ENCODE measurements at regions not wholly inside any gene's neighbourhood (a gene's known extent, or its start where the extent isn't known, plus 50 kb on each side); places are given as distances from the start of the nearest gene placed in this dataset.

GRCh38 chr2:42879121-42879705, 86.8 kb upstream of the HAAO start:
- peaks cover 29% of the 10 kb centered on the region for H3K4me1 Mint-ChIP-seq (ENCODE audit: low read depth)
- CTCF ChIA-PET = interaction anchor here (3.2 kb wide), 1 partner anchor 20 kb away, joined by 19 read pairs; no protein-coding TSS in a partner anchor
- peak overlapping the region; percentile 73 for H3K27ac Mint-ChIP-seq
- H3K36me3 Mint-ChIP-seq (ENCODE audit: low read depth) = no peaks in the 10 kb centered on the region
- no peaks in the 10 kb centered on the region for H3K9me3 Mint-ChIP-seq
- POLR2A ChIA-PET = no interaction called here
- DNase-seq (no peak), ATAC-seq (peak; percentile 21)
- intact Hi-C loops (cut with micrococcal nuclease) = no loop called here
- no peak for TF ChIP-seq CTCF (IDR thresholded peaks at IDR 0.05)
- no peaks in the 10 kb centered on the region for H3K27me3 Mint-ChIP-seq
- no peak overlapping the region for H3K4me3 Mint-ChIP-seq

GRCh38 chr2:42878581-42878980, 86.2 kb upstream of the HAAO start:
- Mint-ChIP-seq H3K36me3 (ENCODE audit: low read depth) (no peaks in the 10 kb centered on the region), H3K4me1 (ENCODE audit: low read depth) (peaks cover 29% of the 10 kb centered on the region), H3K27me3 (no peaks in the 10 kb centered on the region), H3K27ac (peak overlapping the region; percentile 73), H3K9me3 (no peaks in the 10 kb centered on the region), H3K4me3 (no peak overlapping the region)
- DNase-seq = peak; percentile 64
- ChIA-PET POLR2A (no interaction called here), CTCF (interaction anchor here (3.2 kb wide), 1 partner anchor 20 kb away, joined by 19 read pairs; no protein-coding TSS in a partner anchor)
- ATAC-seq = peak; percentile 96
- intact Hi-C loops (cut with micrococcal nuclease) = no loop called here
- no peak for TF ChIP-seq CTCF (IDR thresholded peaks at IDR 0.05)

GRCh38 chr2:42877936-42878335, 85.6 kb upstream of the HAAO start:
- no peak for TF ChIP-seq CTCF (IDR thresholded peaks at IDR 0.05)
- DNase-seq (no peak), ATAC-seq (no peak)
- H3K4me1 Mint-ChIP-seq (ENCODE audit: low read depth) = peaks cover 29% of the 10 kb centered on the region
- no peaks in the 10 kb centered on the region for H3K27me3 Mint-ChIP-seq
- no peaks in the 10 kb centered on the region for H3K9me3 Mint-ChIP-seq
- intact Hi-C loops (cut with micrococcal nuclease) = no loop called here
- no peak overlapping the region for H3K4me3 Mint-ChIP-seq
- H3K36me3 Mint-ChIP-seq (ENCODE audit: low read depth) = no peaks in the 10 kb centered on the region
- ChIA-PET CTCF (interaction anchor here (1.1 to 3.2 kb wide), 2 partner anchors 19 to 50 kb away, joined by 4 to 19 read pairs; no protein-coding TSS in a partner anchor), POLR2A (no interaction called here)
- peak overlapping the region; percentile 40 for H3K27ac Mint-ChIP-seq

- no peak for DNase-seq
Measured at GRCh38 chr2:42877511-42877910, 85.1 kb upstream of the HAAO start.

More at GRCh38 chr2:42877511-42877910, 85.1 kb upstream of the HAAO start:
- ChIA-PET POLR2A (interaction anchor here (0.7 kb wide), 1 partner anchor 67 kb away, joined by 3 read pairs; no protein-coding TSS in a partner anchor), CTCF (interaction anchor here (1.1 to 3.2 kb wide), 2 partner anchors 18 to 49 kb away, joined by 4 to 19 read pairs; no protein-coding TSS in a partner anchor)
- Mint-ChIP-seq H3K36me3 (ENCODE audit: low read depth) (no peaks in the 10 kb centered on the region), H3K27ac (no peak overlapping the region), H3K9me3 (no peaks in the 10 kb centered on the region), H3K4me3 (no peak overlapping the region), H3K27me3 (no peaks in the 10 kb centered on the region), H3K4me1 (ENCODE audit: low read depth) (peaks cover 28% of the 10 kb centered on the region)
- TF ChIP-seq CTCF (IDR thresholded peaks at IDR 0.05) = no peak
- no peak for ATAC-seq
- intact Hi-C loops (cut with micrococcal nuclease) = no loop called here

All from activated CD8-positive, alpha-beta T cell treated with anti-CD3 and anti-CD28 coated beads for 36 hours (primary cell).